ENCODE measurements at regions not wholly inside any gene's neighbourhood (a gene's known extent, or its start where the extent isn't known, plus 50 kb on each side); places are given as distances from the start of the nearest gene placed in this dataset.

DNA sequence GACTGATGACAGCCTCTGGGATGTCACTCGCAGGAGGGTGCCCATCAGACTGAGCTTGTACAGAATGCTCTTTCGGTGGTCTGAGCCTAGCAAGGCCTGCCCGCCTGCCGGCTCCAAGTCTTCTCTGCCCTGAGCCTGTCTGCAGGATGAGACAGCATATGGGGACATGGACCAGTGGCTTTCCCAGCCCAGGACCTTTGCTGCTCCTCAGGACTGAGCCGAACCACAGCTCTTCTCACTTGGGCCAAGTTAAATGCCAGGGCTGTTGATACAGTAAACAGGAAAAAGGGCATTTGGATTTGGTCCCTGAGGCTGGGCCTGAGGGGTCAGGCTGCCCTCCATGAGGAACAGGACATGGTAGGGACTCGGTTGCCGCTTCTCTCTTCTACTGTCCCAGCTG, 64.3 kb upstream of the EPS8L3 start:
- no peak for TF ChIP-seq CTCF (IDR thresholded peaks at IDR 0.05)
- TF ChIP-seq POLR2A (IDR thresholded peaks at IDR 0.05) = no peak
